Mucosa of descending colon (tissue), 3 donors: ENCODE measurements at regions not wholly inside any gene's neighbourhood (a gene's known extent, or its start where the extent isn't known, plus 50 kb on each side); places are given as distances from the start of the nearest gene placed in this dataset.

Experiments used
- ATAC-seq: fragments of 200-7000 bp; cut with Tn5 transposase; one replicate; pipeline ENCODE4 v1.9.1; 2020; ENCODE audit warnings: mild to moderate bottlenecking, moderate library complexity
- DNase-seq, 3 donors: peaks; one replicate each; pipeline ENCODE4 v3.0.0-alpha.2; 2020
- H3K36me3 ChIP-seq: fragments of 200-600 bp; one replicate; pipeline ENCODE4 v1.8.0; 2021; ENCODE audit warnings: low read depth, mild to moderate bottlenecking
- H3K4me1 ChIP-seq: fragments of 200-600 bp; one replicate; pipeline ENCODE4 v1.8.0; 2021; ENCODE audit warnings: low read depth, mild to moderate bottlenecking
- H3K4me3 ChIP-seq: fragments of 200-600 bp; one replicate; pipeline ENCODE4 v1.8.0; 2021; ENCODE audit warnings: mild to moderate bottlenecking
- H3K9me3 ChIP-seq: fragments of 200-600 bp; one replicate; pipeline ENCODE4 v1.8.0; 2021; ENCODE audit warnings: mild to moderate bottlenecking
- CTCF ChIP-seq: fragments of 200-600 bp; IDR thresholded peaks from one replicate; pipeline ENCODE4 v1.8.0; 2022; ENCODE audit warnings: antibody characterized with exemption, mild to moderate bottlenecking
- intact Hi-C, 2 donors: fragments of 100-400 bp; cut with DNase I in 1 of 2; cut with micrococcal nuclease in 1 of 2; formaldehyde crosslinking; loops; one replicate each; pipeline versions ENCODE4 v1.11.0 to v1.11.1; 2022; cut with DNase I, micrococcal nuclease
- donor health status: DM: no; HTN: no; CAD: no; lungs with moderate emphysema.
- donor health status: DM: no; HTN: no; CAD: no.
- donor health status: DM: no; HTN: yes; CAD: no.

- H3K4me3 ChIP-seq = no peak overlapping the region
- H3K4me1 ChIP-seq = no peaks in the 10 kb centered on the region
- DNase-seq (no peak), ATAC-seq (no peak)
- TF ChIP-seq CTCF = no peak
- H3K36me3 ChIP-seq = no peaks in the 10 kb centered on the region
- intact Hi-C loops = loop anchor here in 1 of 2 donors (5.0 kb wide), 1 partner anchor 157 kb away; no protein-coding TSS in a partner anchor
- H3K9me3 ChIP-seq = no peaks in the 10 kb centered on the region
Measured at GRCh38 chr3:72665103-72665502, 183.1 kb downstream of the SHQ1 start.

GRCh38 chr3:72664184-72664975, 183.9 kb downstream of the SHQ1 start:
- no peaks in the 10 kb centered on the region for H3K9me3 ChIP-seq

GRCh38 chr3:72663429-72663828, 184.8 kb downstream of the SHQ1 start:
- no peak for TF ChIP-seq CTCF

More at GRCh38 chr3:72664184-72664975, 183.9 kb downstream of the SHQ1 start:
- no peak for TF ChIP-seq CTCF
- Histone ChIP-seq H3K4me3 (no peak overlapping the region), H3K36me3 (no peaks in the 10 kb centered on the region), H3K4me1 (no peaks in the 10 kb centered on the region)
- DNase-seq = no peak
- intact Hi-C loops = no loop called here
- no peak for ATAC-seq

GRCh38 chr3:72661115-72661457, 187.2 kb downstream of the SHQ1 start:
- DNase-seq = peak; percentile 10 to 56 (median 44)
- no peak for TF ChIP-seq CTCF
- Histone ChIP-seq H3K4me1 (no peaks in the 10 kb centered on the region), H3K4me3 (no peak overlapping the region), H3K9me3 (no peaks in the 10 kb centered on the region), H3K36me3 (no peaks in the 10 kb centered on the region)
- peak; percentile 85 for ATAC-seq
- intact Hi-C loops = no loop called here

More at GRCh38 chr3:72663429-72663828, 184.8 kb downstream of the SHQ1 start:
- Histone ChIP-seq H3K9me3 (no peaks in the 10 kb centered on the region), H3K4me1 (no peaks in the 10 kb centered on the region), H3K4me3 (no peak overlapping the region), H3K36me3 (no peaks in the 10 kb centered on the region)
- ATAC-seq (no peak), DNase-seq (no peak)
- intact Hi-C loops = no loop called here

GRCh38 chr3:72660270-72661114, 187.8 kb downstream of the SHQ1 start:
- no peak overlapping the region for H3K4me3 ChIP-seq
- intact Hi-C loops = no loop called here
- ATAC-seq = no peak
- no peaks in the 10 kb centered on the region for H3K4me1 ChIP-seq
- no peak for TF ChIP-seq CTCF
- no peak for DNase-seq
- H3K36me3 ChIP-seq = no peaks in the 10 kb centered on the region
- H3K9me3 ChIP-seq = no peaks in the 10 kb centered on the region
